Vagina (tissue), 2 donors: ENCODE measurements at regions not wholly inside any gene's neighbourhood (a gene's known extent, or its start where the extent isn't known, plus 50 kb on each side); places are given as distances from the start of the nearest gene placed in this dataset.

Experiments used
- DNase-seq, 2 donors: peaks; one replicate each; pipeline ENCODE4 v3.0.0-alpha.2; 2017; ENCODE audit errors: extremely low spot score in 2 of 2
- H3K27ac ChIP-seq: fragments of 200-600 bp; sonication (generic); one replicate; pipeline ENCODE4 v1.5.1; 2019
- H3K27me3 ChIP-seq: fragments of 200-600 bp; sonication (generic); one replicate; pipeline ENCODE4 v1.5.1; 2019
- H3K36me3 ChIP-seq, 2 donors: fragments of 200-600 bp; sonication (generic); one replicate each; pipeline ENCODE4 v1.5.1; 2017 to 2019
- H3K4me1 ChIP-seq: fragments of 200-600 bp; sonication (generic); one replicate; pipeline ENCODE4 v1.5.1; 2019
- H3K4me3 ChIP-seq, 2 donors: fragments of 200-600 bp; sonication (generic); 1 replicate in 1 of 2; 2 replicates in 1 of 2; pipeline ENCODE4 v1.5.1; 2016 to 2019
- H3K9me3 ChIP-seq: fragments of 200-600 bp; sonication (generic); one replicate; pipeline ENCODE4 v1.5.1; 2019
- POLR2A ChIP-seq, 2 donors: fragments of 450-650 bp; IDR thresholded peaks; one replicate each; pipeline ENCODE4 v1.6.1; 2017; ENCODE audit warnings: antibody characterized with exemption in 2 of 2, mild to moderate bottlenecking in 2 of 2, moderate library complexity in 2 of 2
- POLR2AphosphoS5 ChIP-seq, 2 donors: sonication (generic); formaldehyde crosslinking; IDR thresholded peaks; one replicate each; pipeline ENCODE4 v1.9.0; 2017; ENCODE audit warnings: antibody characterized with exemption in 2 of 2, mild to moderate bottlenecking in 2 of 2, low read depth in 1 of 2; ENCODE audit not compliant: insufficient read depth in 1 of 2
- intact Hi-C: fragments of 100-400 bp; cut with DNase I; formaldehyde crosslinking; loops from one replicate; pipeline ENCODE4 v1.15.1; 2023
- TF ChIP-seq, protein P1 (sequence below), 3 experiments: fragments of 450-650 bp in 2 of 3; fragments of 200-600 bp in 1 of 3; sonication (generic) in 1 of 3; IDR thresholded peaks; one replicate each; pipeline ENCODE4 v1.5.1; 2017 to 2019; ENCODE audit warnings: antibody characterized with exemption in 3 of 3, mild to moderate bottlenecking in 2 of 3, moderate library complexity in 2 of 3

DNA sequence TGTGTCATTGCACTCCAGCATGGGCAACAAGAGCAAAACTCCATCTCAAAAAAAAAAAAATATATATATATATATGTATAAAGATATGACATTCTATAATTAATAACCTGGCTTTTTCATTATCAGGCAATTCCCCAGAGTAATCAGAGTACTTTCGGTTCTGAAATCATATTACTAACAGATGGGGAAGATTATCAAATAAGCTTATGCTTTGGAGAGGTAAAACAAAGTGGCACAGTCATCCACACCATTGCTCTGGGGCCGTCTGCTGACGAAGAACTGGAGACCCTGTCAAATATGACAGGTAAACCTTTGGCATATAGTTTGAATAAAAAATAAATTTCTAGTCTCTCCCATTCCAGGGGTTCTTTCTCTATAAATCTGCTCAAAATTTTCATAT, 58.5 kb upstream of the SH3GLB1 start:
- H3K27me3 ChIP-seq: no peaks in the 10 kb centered on the region
- no peaks in the 10 kb centered on the region for H3K9me3 ChIP-seq
- intact Hi-C loops: no loop called here
- H3K4me3 ChIP-seq: no peak overlapping the region
- no peaks in the 10 kb centered on the region for H3K4me1 ChIP-seq
- no peak for TF ChIP-seq POLR2A (IDR thresholded peaks at IDR 0.05)
- H3K27ac ChIP-seq: no peak overlapping the region
- DNase-seq: no peak
- no peaks in the 10 kb centered on the region for H3K36me3 ChIP-seq

- Histone ChIP-seq H3K27me3 (no peaks in the 10 kb centered on the region), H3K36me3 (no peaks in the 10 kb centered on the region), H3K9me3 (no peaks in the 10 kb centered on the region), H3K4me1 (no peaks in the 10 kb centered on the region), H3K27ac (no peak overlapping the region), H3K4me3 (no peak overlapping the region)
- intact Hi-C loops: no loop called here
- TF ChIP-seq, protein P1, sequence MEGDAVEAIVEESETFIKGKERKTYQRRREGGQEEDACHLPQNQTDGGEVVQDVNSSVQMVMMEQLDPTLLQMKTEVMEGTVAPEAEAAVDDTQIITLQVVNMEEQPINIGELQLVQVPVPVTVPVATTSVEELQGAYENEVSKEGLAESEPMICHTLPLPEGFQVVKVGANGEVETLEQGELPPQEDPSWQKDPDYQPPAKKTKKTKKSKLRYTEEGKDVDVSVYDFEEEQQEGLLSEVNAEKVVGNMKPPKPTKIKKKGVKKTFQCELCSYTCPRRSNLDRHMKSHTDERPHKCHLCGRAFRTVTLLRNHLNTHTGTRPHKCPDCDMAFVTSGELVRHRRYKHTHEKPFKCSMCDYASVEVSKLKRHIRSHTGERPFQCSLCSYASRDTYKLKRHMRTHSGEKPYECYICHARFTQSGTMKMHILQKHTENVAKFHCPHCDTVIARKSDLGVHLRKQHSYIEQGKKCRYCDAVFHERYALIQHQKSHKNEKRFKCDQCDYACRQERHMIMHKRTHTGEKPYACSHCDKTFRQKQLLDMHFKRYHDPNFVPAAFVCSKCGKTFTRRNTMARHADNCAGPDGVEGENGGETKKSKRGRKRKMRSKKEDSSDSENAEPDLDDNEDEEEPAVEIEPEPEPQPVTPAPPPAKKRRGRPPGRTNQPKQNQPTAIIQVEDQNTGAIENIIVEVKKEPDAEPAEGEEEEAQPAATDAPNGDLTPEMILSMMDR (IDR thresholded peaks at IDR 0.05): no peak
- TF ChIP-seq POLR2AphosphoS5 (IDR thresholded peaks at IDR 0.05; ENCODE audit: insufficient read depth in 1 of 2, low read depth in 1 of 2) (no peak), POLR2A (IDR thresholded peaks at IDR 0.05) (no peak)
- no peak for DNase-seq
Measured at GRCh38 chr1:86646256-86646655, 58.1 kb upstream of the SH3GLB1 start.

GRCh38 chr1:86648255-86648654, 56.1 kb upstream of the SH3GLB1 start:
- no peak overlapping the region for H3K4me3 ChIP-seq
- intact Hi-C loops: no loop called here

DNA sequence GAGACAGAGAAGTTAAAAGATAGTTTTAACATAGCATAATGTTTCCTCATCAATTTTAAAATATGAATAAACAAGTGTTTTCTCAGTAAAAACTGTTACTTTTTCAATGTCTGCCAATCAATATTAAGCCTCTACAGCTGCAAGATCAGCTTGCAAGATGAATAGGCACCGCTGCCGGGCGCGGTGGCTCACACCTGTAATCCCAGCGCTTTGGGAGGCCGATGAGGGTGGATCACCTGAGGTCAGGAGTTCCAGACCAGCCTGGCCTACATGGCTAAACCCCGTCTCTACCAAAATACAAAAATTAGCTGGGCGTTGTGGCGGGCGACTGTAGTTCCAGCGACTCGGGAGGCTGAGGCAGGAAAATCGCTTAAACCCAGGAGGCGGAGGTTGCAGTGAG, 54.8 kb upstream of the SH3GLB1 start:
- TF ChIP-seq POLR2A (IDR thresholded peaks at IDR 0.05): no peak

More at GRCh38 chr1:86648255-86648654, 56.1 kb upstream of the SH3GLB1 start:
- no peaks in the 10 kb centered on the region for H3K9me3 ChIP-seq
- TF ChIP-seq POLR2AphosphoS5 (IDR thresholded peaks at IDR 0.05; ENCODE audit: insufficient read depth in 1 of 2, low read depth in 1 of 2): peak in 1 of 2 donors; percentile 35
- TF ChIP-seq POLR2A (IDR thresholded peaks at IDR 0.05): no peak
- H3K4me1 ChIP-seq: no peaks in the 10 kb centered on the region
- H3K36me3 ChIP-seq: no peaks in the 10 kb centered on the region
- no peak for DNase-seq
- no peak overlapping the region for H3K27ac ChIP-seq
- H3K27me3 ChIP-seq: no peaks in the 10 kb centered on the region

DNA sequence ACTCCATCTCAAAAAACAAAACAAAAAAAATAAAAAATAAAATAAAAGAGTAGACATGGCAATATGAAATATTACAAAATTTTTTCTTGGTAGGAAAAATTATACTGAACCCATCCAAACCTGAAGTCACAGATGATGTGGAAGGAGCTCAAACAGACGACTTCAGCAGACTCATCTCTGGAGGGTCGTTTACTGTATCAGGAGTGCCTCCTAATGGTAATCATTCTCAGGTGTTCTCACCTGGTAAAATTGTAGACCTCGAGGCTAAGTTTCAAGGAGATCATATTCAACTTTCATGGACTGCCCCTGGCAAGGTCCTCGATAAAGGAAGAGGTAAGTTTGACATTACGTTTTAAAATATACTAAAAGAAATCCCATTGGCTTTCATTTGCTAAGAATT, 54.3 kb upstream of the SH3GLB1 start:
- H3K9me3 ChIP-seq: no peaks in the 10 kb centered on the region
- intact Hi-C loops: no loop called here
- no peaks in the 10 kb centered on the region for H3K27me3 ChIP-seq
- no peaks in the 10 kb centered on the region for H3K36me3 ChIP-seq
- TF ChIP-seq, protein P1 (IDR thresholded peaks at IDR 0.05): no peak
- TF ChIP-seq POLR2A (IDR thresholded peaks at IDR 0.05): no peak
- H3K4me3 ChIP-seq: no peak overlapping the region
- no peak overlapping the region for H3K27ac ChIP-seq
- H3K4me1 ChIP-seq: no peaks in the 10 kb centered on the region
- DNase-seq: no peak

More for the DNA sequence above, 54.8 kb upstream of the SH3GLB1 start:
- Histone ChIP-seq H3K36me3 (no peaks in the 10 kb centered on the region), H3K27ac (no peak overlapping the region), H3K4me1 (no peaks in the 10 kb centered on the region), H3K9me3 (no peaks in the 10 kb centered on the region), H3K4me3 (no peak overlapping the region), H3K27me3 (no peaks in the 10 kb centered on the region)
- intact Hi-C loops: no loop called here
- no peak for DNase-seq
